ENCODE measurements at regions not wholly inside any gene's neighbourhood (a gene's known extent, or its start where the extent isn't known, plus 50 kb on each side); places are given as distances from the start of the nearest gene placed in this dataset.
A peak's percentile ranks its signal among the peaks of the same experiment; 100 is the strongest.

DNA sequence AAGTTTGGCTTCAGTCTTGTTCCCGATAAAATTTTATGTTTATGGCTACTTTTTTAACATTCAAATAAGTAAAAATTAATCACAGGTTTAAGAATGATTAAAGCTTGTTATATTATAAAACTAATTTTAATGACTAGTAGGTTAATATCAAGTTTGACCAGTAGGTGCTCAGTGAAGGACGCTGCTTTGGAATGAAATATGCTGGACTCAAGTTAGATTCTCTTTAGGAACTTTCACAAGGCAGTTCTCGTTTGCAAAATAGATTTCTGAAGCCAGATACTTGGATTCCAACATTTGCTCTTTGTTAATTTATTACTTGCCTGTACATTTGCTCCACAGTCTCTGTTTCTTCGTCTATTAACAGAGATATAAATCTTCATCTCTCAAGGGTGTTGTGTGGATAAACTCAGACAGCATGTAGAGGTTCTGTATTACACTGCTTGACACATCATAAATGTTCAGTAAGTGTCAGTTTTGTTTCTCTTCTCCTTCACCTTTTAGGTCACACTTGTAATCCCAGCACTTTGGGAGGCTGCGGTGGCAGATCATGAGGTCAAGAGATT, 432.8 kb upstream of the CHRM3 start:
- no peaks in the 10 kb centered on the region for H3K4me1 ChIP-seq (replicated peaks in 1 of 2)
- intact Hi-C loops (cut with DNase I): loop anchor here in 1 of 2 donors (5.0 kb wide), 1 partner anchor 701 kb away; no protein-coding TSS in a partner anchor
- no peak for DNase-seq
- TF ChIP-seq, protein P1, sequence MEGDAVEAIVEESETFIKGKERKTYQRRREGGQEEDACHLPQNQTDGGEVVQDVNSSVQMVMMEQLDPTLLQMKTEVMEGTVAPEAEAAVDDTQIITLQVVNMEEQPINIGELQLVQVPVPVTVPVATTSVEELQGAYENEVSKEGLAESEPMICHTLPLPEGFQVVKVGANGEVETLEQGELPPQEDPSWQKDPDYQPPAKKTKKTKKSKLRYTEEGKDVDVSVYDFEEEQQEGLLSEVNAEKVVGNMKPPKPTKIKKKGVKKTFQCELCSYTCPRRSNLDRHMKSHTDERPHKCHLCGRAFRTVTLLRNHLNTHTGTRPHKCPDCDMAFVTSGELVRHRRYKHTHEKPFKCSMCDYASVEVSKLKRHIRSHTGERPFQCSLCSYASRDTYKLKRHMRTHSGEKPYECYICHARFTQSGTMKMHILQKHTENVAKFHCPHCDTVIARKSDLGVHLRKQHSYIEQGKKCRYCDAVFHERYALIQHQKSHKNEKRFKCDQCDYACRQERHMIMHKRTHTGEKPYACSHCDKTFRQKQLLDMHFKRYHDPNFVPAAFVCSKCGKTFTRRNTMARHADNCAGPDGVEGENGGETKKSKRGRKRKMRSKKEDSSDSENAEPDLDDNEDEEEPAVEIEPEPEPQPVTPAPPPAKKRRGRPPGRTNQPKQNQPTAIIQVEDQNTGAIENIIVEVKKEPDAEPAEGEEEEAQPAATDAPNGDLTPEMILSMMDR (IDR thresholded peaks at IDR 0.05): no peak
- no peak for TF ChIP-seq POLR2A (IDR thresholded peaks at IDR 0.05)
- no peaks in the 10 kb centered on the region for H3K9me3 ChIP-seq (replicated peaks in 1 of 3)
- H3K27ac ChIP-seq: no peak overlapping the region
- H3K4me3 ChIP-seq: no peak overlapping the region
- WGBS, 4 donors: 63 to 70% (median 63%) methylated on average over 5 of the region's 5 CpGs
- H3K36me3 ChIP-seq (replicated peaks in 1 of 2): no peaks in the 10 kb centered on the region
- H3K27me3 ChIP-seq: no peaks in the 10 kb centered on the region

DNA sequence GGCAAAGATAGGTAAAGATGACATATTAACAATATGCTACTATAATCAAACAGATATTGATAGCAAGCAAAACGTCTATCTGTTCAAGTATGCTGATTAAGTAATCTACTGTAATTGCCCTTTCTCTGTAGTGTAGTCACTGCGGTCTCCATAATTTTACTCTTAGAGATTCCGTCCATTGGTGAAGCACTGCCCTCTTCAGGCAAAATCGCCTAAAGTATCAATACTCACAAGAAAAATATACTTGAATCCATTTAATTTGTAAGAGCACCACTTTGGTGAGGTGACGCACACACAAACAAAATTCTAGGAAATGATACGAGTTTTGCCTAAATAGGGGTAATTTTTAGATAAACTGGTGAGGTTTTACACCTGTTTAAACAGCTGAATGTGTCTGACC, 434.6 kb upstream of the CHRM3 start:
- Histone ChIP-seq H3K9me3 (replicated peaks in 1 of 3) (no peaks in the 10 kb centered on the region), H3K4me1 (replicated peaks in 1 of 2) (no peaks in the 10 kb centered on the region), H3K4me3 (no peak overlapping the region), H3K27ac (no peak overlapping the region), H3K36me3 (replicated peaks in 1 of 2) (no peaks in the 10 kb centered on the region), H3K27me3 (no peaks in the 10 kb centered on the region)
- TF ChIP-seq, protein P1 (IDR thresholded peaks at IDR 0.05): peak; percentile 11 to 48 (median 34)
- TF ChIP-seq POLR2A (IDR thresholded peaks at IDR 0.05): no peak
- intact Hi-C loops (cut with DNase I): loop anchor here in 1 of 2 donors (5.0 kb wide), 1 partner anchor 700 kb away; no protein-coding TSS in a partner anchor
- 19 to 26% (median 21%) methylated on average over 6 of the region's 6 CpGs for WGBS, 4 donors
- peak; percentile 16 to 58 (median 23) for DNase-seq

DNA sequence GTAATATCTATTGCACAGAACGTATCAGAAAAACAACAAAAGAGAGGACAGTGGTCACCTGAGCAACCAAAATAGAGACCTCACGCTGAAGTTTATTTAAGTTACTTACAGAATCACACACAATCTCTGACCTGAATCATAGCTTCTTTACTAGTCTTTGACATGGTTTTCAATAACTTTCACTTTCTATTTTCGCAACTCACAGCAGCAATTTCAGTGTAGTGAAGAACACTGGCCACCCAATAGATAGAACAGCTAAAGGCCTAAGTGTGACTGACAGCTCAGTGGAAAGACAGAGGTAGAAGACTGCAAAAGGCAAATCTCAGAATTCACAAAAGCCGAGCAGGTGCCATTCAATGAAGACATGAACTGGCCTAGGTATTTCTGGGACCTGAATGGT, 435.6 kb upstream of the CHRM3 start:
- no peaks in the 10 kb centered on the region for H3K36me3 ChIP-seq (replicated peaks in 1 of 2)
- intact Hi-C loops (cut with DNase I): loop anchor here in 1 of 2 donors (5.0 kb wide), 1 partner anchor 698 kb away; no protein-coding TSS in a partner anchor
- no peak for DNase-seq

DNA sequence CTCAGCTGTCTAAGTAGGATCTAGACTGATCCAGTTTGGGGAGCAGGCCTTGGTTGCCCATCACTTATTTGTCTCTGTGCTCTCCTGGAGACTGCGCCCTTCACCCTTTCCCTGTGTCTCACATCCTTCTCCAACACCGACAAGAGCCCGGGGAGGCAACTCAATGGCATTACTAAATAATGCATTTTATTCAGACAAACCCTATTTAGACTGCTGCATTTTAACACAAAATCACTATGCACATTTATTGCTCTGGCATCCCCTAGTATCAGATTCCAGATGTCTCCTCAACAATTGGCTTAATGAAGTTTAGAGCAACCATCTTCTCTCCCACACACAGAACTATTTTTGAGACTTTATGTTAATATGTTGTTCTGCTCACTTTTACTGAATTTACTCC, 436.4 kb upstream of the CHRM3 start:
- H3K27me3 ChIP-seq: no peaks in the 10 kb centered on the region
- no peak overlapping the region for H3K27ac ChIP-seq
- DNase-seq: no peak
- TF ChIP-seq, protein P1 (IDR thresholded peaks at IDR 0.05): no peak
- no peak for TF ChIP-seq POLR2A (IDR thresholded peaks at IDR 0.05)
- intact Hi-C loops (cut with DNase I): loop anchor here in 1 of 2 donors (5.0 kb wide), 1 partner anchor 698 kb away; no protein-coding TSS in a partner anchor
- H3K4me1 ChIP-seq (replicated peaks in 1 of 2): no peaks in the 10 kb centered on the region
- no peaks in the 10 kb centered on the region for H3K9me3 ChIP-seq (replicated peaks in 1 of 3)
- 92 to 97% (median 93%) methylated on average over 3 of the region's 3 CpGs for WGBS, 4 donors
- H3K36me3 ChIP-seq (replicated peaks in 1 of 2): no peaks in the 10 kb centered on the region
- H3K4me3 ChIP-seq: no peak overlapping the region

More for the DNA sequence above, 435.6 kb upstream of the CHRM3 start:
- 44 to 54% (median 48%) methylated on average over 4 of the region's 4 CpGs for WGBS, 4 donors
- Histone ChIP-seq H3K27me3 (no peaks in the 10 kb centered on the region), H3K4me3 (no peak overlapping the region), H3K9me3 (replicated peaks in 1 of 3) (no peaks in the 10 kb centered on the region), H3K27ac (no peak overlapping the region), H3K4me1 (replicated peaks in 1 of 2) (no peaks in the 10 kb centered on the region)
- TF ChIP-seq, protein P1 (IDR thresholded peaks at IDR 0.05): no peak
- TF ChIP-seq POLR2A (IDR thresholded peaks at IDR 0.05): no peak

All from adrenal gland (tissue), 9 donors.